Caco-2 (cell line): ENCODE measurements at regions not wholly inside any gene's neighbourhood (a gene's known extent, or its start where the extent isn't known, plus 50 kb on each side); places are given as distances from the start of the nearest gene placed in this dataset.

ENCODE experiments used
- BruUV-seq: library from RNA; stranded (reverse); fragments of 400-500 nt; replicated peaks from 2 replicates; lab custom pipeline; 2021; lab: Mats Ljungman, UMichigan
- CTCF ChIA-PET: fragments of 300-600 bp; sonication (Branson Sonifier 250); formaldehyde crosslinking; loops from one replicate; lab custom pipeline; 2022; ENCODE audit warnings: antibody characterized with exemption; lab: Charles Lee
- POLR2A ChIA-PET: fragments of 300-600 bp; sonication (Branson Sonifier 250); formaldehyde crosslinking; loops from one replicate; lab custom pipeline; 2022; ENCODE audit warnings: antibody characterized with exemption; lab: Charles Lee
- DNase-seq, 2 experiments: peaks; one replicate each; pipeline versions ENCODE4 v3.0.0 to v3.0.0-alpha.2; 2020 to 2022
- H3K27me3 ChIP-seq: replicated peaks from 2 replicates; pipeline ENCODE4 v1.6.0; 2011; ENCODE audit warnings: low read length; ENCODE audit not compliant: control insufficient read depth, insufficient read depth
- H3K36me3 ChIP-seq: 2 replicates; pipeline ENCODE4 v1.5.1; 2011; ENCODE audit warnings: low read length; ENCODE audit not compliant: control insufficient read depth, insufficient read depth
- H3K4me1 ChIP-seq: fragments of 250-450 bp; sonication (Bioruptor Pico); 2 replicates; pipeline ENCODE4 v1.5.1; 2020; ENCODE audit warnings: mild to moderate bottlenecking
- H3K4me3 ChIP-seq: 2 replicates; pipeline ENCODE4 v1.5.1; 2011; ENCODE audit warnings: low read depth, mild to moderate bottlenecking, control low read depth, low read length
- H3K9me3 ChIP-seq: fragments of 250-450 bp; sonication (Bioruptor Pico); 2 replicates; pipeline ENCODE4 v1.5.1; 2020; ENCODE audit warnings: mild to moderate bottlenecking, moderate library complexity
- H3K27ac Mint-ChIP-seq: one replicate; pipeline ENCODE4 v1.8.0; 2022; ENCODE audit warnings: mixed read lengths; ENCODE audit not compliant: unreplicated experiment
- H3K27me3 Mint-ChIP-seq: one replicate; pipeline ENCODE4 v1.8.0; 2022; ENCODE audit warnings: mixed read lengths; ENCODE audit not compliant: insufficient read depth, unreplicated experiment
- H3K36me3 Mint-ChIP-seq: one replicate; pipeline ENCODE4 v1.8.0; 2022; ENCODE audit warnings: mild to moderate bottlenecking, mixed read lengths; ENCODE audit not compliant: insufficient read depth, unreplicated experiment
- H3K4me1 Mint-ChIP-seq: one replicate; pipeline ENCODE4 v1.8.0; 2022; ENCODE audit warnings: low read depth, mixed read lengths; ENCODE audit not compliant: unreplicated experiment
- H3K4me3 Mint-ChIP-seq: one replicate; pipeline ENCODE4 v1.8.0; 2022; ENCODE audit warnings: mild to moderate bottlenecking, moderate library complexity, mixed read lengths; ENCODE audit not compliant: unreplicated experiment
- H3K9me3 Mint-ChIP-seq: one replicate; pipeline ENCODE4 v1.8.0; 2022; ENCODE audit warnings: mixed read lengths; ENCODE audit not compliant: unreplicated experiment
- CTCF ChIP-seq, 2 experiments: fragments of 200-600 bp in 1 of 2; IDR thresholded peaks; 1 replicate in 1 of 2; 2 replicates in 1 of 2; pipeline versions ENCODE4 v1.5.1 to v1.8.0; 2011 to 2022; ENCODE audit warnings: antibody characterized with exemption in 1 of 2, control low read depth in 1 of 2, inconsistent platforms in 1 of 2, low read depth in 1 of 2, low read length in 1 of 2, mild to moderate bottlenecking in 1 of 2, moderate library complexity in 1 of 2; ENCODE audit not compliant: insufficient read depth in 1 of 2, severe bottlenecking in 1 of 2, unreplicated experiment in 1 of 2
- intact Hi-C: fragments of 100-400 bp; cut with micrococcal nuclease; formaldehyde crosslinking; loops from one replicate; pipeline ENCODE4 v1.10.0; 2022; ENCODE audit not compliant: unreplicated experiment

GRCh38 chr5:124161266-124161665 lies 585.2 kb downstream of the ZNF608 start:
- no peaks in the 10 kb centered on the region for H3K9me3 ChIP-seq
- Mint-ChIP-seq H3K36me3 (no peaks in the 10 kb centered on the region), H3K4me1 (peaks cover 17% of the 10 kb centered on the region), H3K27me3 (no peaks in the 10 kb centered on the region), H3K9me3 (peaks cover 2% of the 10 kb centered on the region), H3K27ac (no peak overlapping the region), H3K4me3 (no peak overlapping the region)
- POLR2A ChIA-PET, result no interaction called here
- intact Hi-C loops, result loop anchor here (5.0 kb wide), 1 partner anchor 366 kb away; no protein-coding TSS in a partner anchor
- no peaks in the 10 kb centered on the region for H3K27me3 ChIP-seq
- BruUV-seq, result no TSS peak
- DNase-seq, result peak in 1 of 2 experiments; percentile 28
- H3K4me1 ChIP-seq, result peaks cover 17% of the 10 kb centered on the region
- no peaks in the 10 kb centered on the region for H3K36me3 ChIP-seq
- CTCF ChIA-PET, result no interaction called here
- TF ChIP-seq CTCF (IDR thresholded peaks at IDR 0.05; ENCODE audit: insufficient read depth in 1 of 2, low read depth in 1 of 2, low read length in 1 of 2, severe bottlenecking in 1 of 2, unreplicated experiment in 1 of 2), result no peak
- H3K4me3 ChIP-seq, result no peak overlapping the region

GRCh38 chr5:124160265-124160664 lies 586.2 kb downstream of the ZNF608 start:
- Mint-ChIP-seq H3K36me3 (peaks cover 4% of the 10 kb centered on the region), H3K4me3 (no peak overlapping the region), H3K27me3 (no peaks in the 10 kb centered on the region), H3K4me1 (peaks cover 17% of the 10 kb centered on the region), H3K9me3 (peaks cover 6% of the 10 kb centered on the region), H3K27ac (no peak overlapping the region)
- H3K36me3 ChIP-seq, result no peaks in the 10 kb centered on the region
- BruUV-seq, result no TSS peak
- H3K4me3 ChIP-seq, result no peak overlapping the region
- no peak for TF ChIP-seq CTCF (IDR thresholded peaks at IDR 0.05; ENCODE audit: insufficient read depth in 1 of 2, low read depth in 1 of 2, low read length in 1 of 2, severe bottlenecking in 1 of 2, unreplicated experiment in 1 of 2)
- intact Hi-C loops, result loop anchor here (5.0 kb wide), 1 partner anchor 367 kb away; no protein-coding TSS in a partner anchor
- ChIA-PET POLR2A (no interaction called here), CTCF (no interaction called here)
- peaks cover 17% of the 10 kb centered on the region for H3K4me1 ChIP-seq
- H3K27me3 ChIP-seq, result no peaks in the 10 kb centered on the region
- no peak for DNase-seq
- H3K9me3 ChIP-seq, result peaks cover 2% of the 10 kb centered on the region

GRCh38 chr5:124157320-124157719 lies 589.1 kb downstream of the ZNF608 start:
- intact Hi-C loops, result no loop called here
- Histone ChIP-seq H3K4me1 (peaks cover 11% of the 10 kb centered on the region), H3K9me3 (peaks cover 15% of the 10 kb centered on the region), H3K4me3 (no peak overlapping the region), H3K36me3 (no peaks in the 10 kb centered on the region), H3K27me3 (no peaks in the 10 kb centered on the region)
- no peaks in the 10 kb centered on the region for H3K27me3 Mint-ChIP-seq
- peaks cover 24% of the 10 kb centered on the region for H3K9me3 Mint-ChIP-seq
- ChIA-PET POLR2A (no interaction called here), CTCF (no interaction called here)
- no TSS peak for BruUV-seq
- no peak overlapping the region for H3K27ac Mint-ChIP-seq
- no peak overlapping the region for H3K4me3 Mint-ChIP-seq
- H3K36me3 Mint-ChIP-seq, result peaks cover 6% of the 10 kb centered on the region
- no peak for DNase-seq
- no peak for TF ChIP-seq CTCF (IDR thresholded peaks at IDR 0.05; ENCODE audit: insufficient read depth in 1 of 2, low read depth in 1 of 2, low read length in 1 of 2, severe bottlenecking in 1 of 2, unreplicated experiment in 1 of 2)
- H3K4me1 Mint-ChIP-seq, result peaks cover 9% of the 10 kb centered on the region
